Psoas muscle (tissue), 7 donors: ENCODE measurements at regions not wholly inside any gene's neighbourhood (a gene's known extent, or its start where the extent isn't known, plus 50 kb on each side); places are given as distances from the start of the nearest gene placed in this dataset.

ENCODE experiments used
- ATAC-seq, 4 donors: fragments of 200-7000 bp; cut with Tn5 transposase; one replicate each; pipeline ENCODE4 v1.9.1; 2020; ENCODE audit warnings: moderate library complexity in 3 of 4, mild to moderate bottlenecking in 2 of 4
- DNase-seq, 2 donors: peaks; one replicate each; pipeline ENCODE4 v3.0.0-alpha.2; 2020
- H3K27ac ChIP-seq: fragments of 200-600 bp; one replicate; pipeline ENCODE4 v1.8.0; 2022
- H3K27me3 ChIP-seq, 3 donors: fragments of 200-600 bp in 1 of 3; one replicate each; pipeline versions ENCODE4 v1.6.1 to v1.8.0; 2013 to 2022; ENCODE audit warnings: low read length in 2 of 3, mild to moderate bottlenecking in 2 of 3, moderate library complexity in 1 of 3; ENCODE audit not compliant: insufficient read depth in 3 of 3
- H3K36me3 ChIP-seq, 2 donors: fragments of 200-600 bp in 1 of 2; one replicate each; pipeline versions ENCODE4 v1.6.1 to v1.8.0; 2013 to 2022; ENCODE audit warnings: low read depth in 1 of 2, mild to moderate bottlenecking in 1 of 2, moderate library complexity in 1 of 2; ENCODE audit not compliant: insufficient read depth in 1 of 2
- H3K4me1 ChIP-seq: fragments of 200-600 bp; one replicate; pipeline ENCODE4 v1.8.0; 2022
- H3K4me3 ChIP-seq: fragments of 200-600 bp; one replicate; pipeline ENCODE4 v1.8.0; 2022; ENCODE audit warnings: mild to moderate bottlenecking
- H3K9me3 ChIP-seq: fragments of 200-600 bp; one replicate; pipeline ENCODE4 v1.8.0; 2022
- WGBS, 3 donors: extraction: QIAGEN DNeasy Blood & Tissue Kit; methylation state at CpG; one replicate each; pipeline versions ENCODE4 v1.1.6 to v1.1.7; 2013; 5-methylcytosine and 5-hydroxymethylcytosine counted together
- intact Hi-C, 2 donors: fragments of 100-400 bp; cut with DNase I; formaldehyde crosslinking; loops; one replicate each; pipeline versions ENCODE4 v1.11.0 to v1.14.2; 2022
- TF ChIP-seq, protein P1 (sequence below): fragments of 200-600 bp; IDR thresholded peaks from one replicate; pipeline ENCODE4 v1.8.0; 2022; ENCODE audit warnings: antibody characterized with exemption
- donor health status: healthy with polysubstance abuse.
- donor health status: DM: no; HTN: no; CAD: no; lungs with moderate emphysema.
- donor health status: Bipolar disorder and iron deficiency.
- donor health status: healthy.
- donor health status: DM: yes; HTN: yes; CAD: no.
- donor health status: DM: no; HTN: no; CAD: no.
- donor health status: DM: yes; HTN: yes; CAD: no.

DNA sequence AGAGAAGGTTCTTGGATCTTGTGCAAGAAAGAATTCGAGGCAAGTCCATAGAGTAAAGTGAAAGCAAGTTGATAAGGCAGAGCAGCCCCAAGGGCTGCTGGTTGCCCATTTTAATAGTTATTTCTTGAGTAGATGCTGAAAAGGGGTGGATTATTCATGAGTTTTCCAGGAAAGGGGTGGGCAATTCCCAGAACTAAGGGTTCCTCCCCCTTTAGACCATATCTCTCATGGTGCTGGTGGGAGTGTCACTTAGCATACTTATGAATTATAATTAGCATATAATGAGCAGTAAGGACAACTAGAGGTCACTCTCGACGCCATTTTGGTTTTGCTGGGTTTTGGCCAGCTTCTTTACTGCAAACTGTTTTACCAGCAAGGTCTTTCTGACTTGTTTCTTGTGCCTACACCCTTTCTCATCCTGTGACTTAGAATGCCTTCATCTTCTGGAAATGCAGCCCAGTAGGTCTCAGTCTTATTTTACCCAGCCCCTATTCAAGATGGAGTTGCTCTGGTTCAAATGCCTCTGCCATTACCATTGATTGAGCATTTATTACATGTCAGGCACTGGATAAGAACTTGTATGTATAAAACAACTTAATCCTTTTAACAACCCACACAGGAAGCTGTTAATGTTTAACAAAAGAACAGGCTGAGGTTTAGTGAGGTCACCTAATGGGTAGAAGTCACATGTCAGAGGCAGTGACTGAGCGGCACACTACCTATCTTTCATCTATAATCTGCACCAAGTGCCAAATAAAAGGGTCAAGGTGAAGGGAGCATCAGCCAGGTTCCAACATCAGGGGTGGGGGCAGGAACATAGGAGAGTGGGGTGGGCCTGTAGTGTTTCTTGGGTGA is 250.9 kb downstream of the ICOS start:
- no peak for DNase-seq
- intact Hi-C loops, result no loop called here
- H3K27me3 ChIP-seq, result no peaks in the 10 kb centered on the region
- H3K4me1 ChIP-seq, result no peaks in the 10 kb centered on the region
- no peak overlapping the region for H3K4me3 ChIP-seq
- H3K9me3 ChIP-seq, result no peaks in the 10 kb centered on the region
- no peak for ATAC-seq
- H3K36me3 ChIP-seq, result no peaks in the 10 kb centered on the region
- TF ChIP-seq, protein P1, sequence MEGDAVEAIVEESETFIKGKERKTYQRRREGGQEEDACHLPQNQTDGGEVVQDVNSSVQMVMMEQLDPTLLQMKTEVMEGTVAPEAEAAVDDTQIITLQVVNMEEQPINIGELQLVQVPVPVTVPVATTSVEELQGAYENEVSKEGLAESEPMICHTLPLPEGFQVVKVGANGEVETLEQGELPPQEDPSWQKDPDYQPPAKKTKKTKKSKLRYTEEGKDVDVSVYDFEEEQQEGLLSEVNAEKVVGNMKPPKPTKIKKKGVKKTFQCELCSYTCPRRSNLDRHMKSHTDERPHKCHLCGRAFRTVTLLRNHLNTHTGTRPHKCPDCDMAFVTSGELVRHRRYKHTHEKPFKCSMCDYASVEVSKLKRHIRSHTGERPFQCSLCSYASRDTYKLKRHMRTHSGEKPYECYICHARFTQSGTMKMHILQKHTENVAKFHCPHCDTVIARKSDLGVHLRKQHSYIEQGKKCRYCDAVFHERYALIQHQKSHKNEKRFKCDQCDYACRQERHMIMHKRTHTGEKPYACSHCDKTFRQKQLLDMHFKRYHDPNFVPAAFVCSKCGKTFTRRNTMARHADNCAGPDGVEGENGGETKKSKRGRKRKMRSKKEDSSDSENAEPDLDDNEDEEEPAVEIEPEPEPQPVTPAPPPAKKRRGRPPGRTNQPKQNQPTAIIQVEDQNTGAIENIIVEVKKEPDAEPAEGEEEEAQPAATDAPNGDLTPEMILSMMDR, result no peak
- H3K27ac ChIP-seq, result no peak overlapping the region
- 83 to 88% (median 84%) methylated on average over 4 of the region's 4 CpGs for WGBS, 3 donors

GRCh38 chr2:204191574-204191973 is 255.0 kb downstream of the ICOS start:
- ATAC-seq (no peak), DNase-seq (no peak)
- Histone ChIP-seq H3K27ac (no peak overlapping the region), H3K36me3 (no peaks in the 10 kb centered on the region), H3K4me3 (no peak overlapping the region), H3K4me1 (no peaks in the 10 kb centered on the region), H3K27me3 (no peaks in the 10 kb centered on the region), H3K9me3 (no peaks in the 10 kb centered on the region)
- intact Hi-C loops, result no loop called here
- TF ChIP-seq, protein P1, result no peak

GRCh38 chr2:204195498-204195897 is 258.9 kb downstream of the ICOS start:
- TF ChIP-seq, protein P1, result no peak
- H3K36me3 ChIP-seq, result no peaks in the 10 kb centered on the region
- no peaks in the 10 kb centered on the region for H3K4me1 ChIP-seq
- no peak for ATAC-seq
- H3K9me3 ChIP-seq, result no peaks in the 10 kb centered on the region
- WGBS, 3 donors, result 72 to 81% (median 72%) methylated on average over 4 of the region's 4 CpGs
- DNase-seq, result no peak
- H3K4me3 ChIP-seq, result no peak overlapping the region
- intact Hi-C loops, result no loop called here
- H3K27ac ChIP-seq, result no peak overlapping the region
- H3K27me3 ChIP-seq, result no peaks in the 10 kb centered on the region

DNA sequence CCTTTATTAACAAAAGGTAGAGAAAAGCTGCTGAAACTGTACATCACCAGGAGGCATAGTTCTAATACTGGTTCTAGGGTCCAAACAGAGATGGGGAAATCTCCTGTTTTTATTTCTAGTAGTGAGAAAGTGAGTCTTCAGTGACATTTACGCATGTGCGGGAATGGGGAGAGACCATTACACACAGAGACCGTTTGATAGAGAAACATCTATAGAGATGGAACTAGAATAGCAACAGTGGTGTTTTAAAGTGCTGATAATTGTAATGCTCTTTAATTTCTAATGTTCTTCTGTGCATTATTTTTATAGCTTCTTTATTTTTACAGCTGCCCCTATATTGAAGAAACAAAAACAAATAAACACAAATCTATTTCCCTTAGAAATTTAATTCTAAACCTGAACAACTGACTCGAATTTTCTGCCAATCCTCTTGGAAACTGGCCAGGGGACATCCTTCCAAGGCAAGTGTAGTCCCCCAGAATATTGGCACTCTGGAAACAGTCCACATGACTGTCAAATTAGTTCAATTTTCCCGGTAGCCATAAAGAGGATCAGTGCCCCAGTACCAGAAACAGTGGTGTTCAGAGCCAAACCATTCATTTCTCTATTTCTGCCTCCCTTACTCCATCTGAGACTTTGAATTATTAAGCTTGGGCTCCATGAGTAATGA is 260.9 kb downstream of the ICOS start:
- intact Hi-C loops, result no loop called here
- Histone ChIP-seq H3K27ac (no peak overlapping the region), H3K9me3 (no peaks in the 10 kb centered on the region), H3K36me3 (no peaks in the 10 kb centered on the region), H3K4me1 (no peaks in the 10 kb centered on the region), H3K27me3 (no peaks in the 10 kb centered on the region), H3K4me3 (no peak overlapping the region)
- WGBS, 3 donors, result 34 to 46% (median 34%) methylated on average over 5 of the region's 5 CpGs
- ATAC-seq (no peak), DNase-seq (no peak)
- TF ChIP-seq, protein P1, result no peak
